ENCODE measurements at regions not wholly inside any gene's neighbourhood (a gene's known extent, or its start where the extent isn't known, plus 50 kb on each side); places are given as distances from the start of the nearest gene placed in this dataset.

- TF ChIP-seq CTCF (IDR thresholded peaks at IDR 0.05; ENCODE audit: borderline replicate concordance, extremely low read depth, insufficient read depth), result no peak
These were observed 236.4 kb upstream of the RGS6 start for GRCh38 chr14:71695611-71696350.

GRCh38 chr14:71698027-71698426 lies 234.2 kb upstream of the RGS6 start:
- FAIRE-seq (no peak), DNase-seq (no peak)

More at GRCh38 chr14:71695611-71696350, 236.4 kb upstream of the RGS6 start:
- DNase-seq, result no peak
- FAIRE-seq, result no peak
- H3K27ac ChIP-seq (ENCODE audit: low read depth in 2 of 2, low read length in 2 of 2), result no peak overlapping the region
- no peaks in the 10 kb centered on the region for H3K27me3 ChIP-seq (ENCODE audit: control insufficient read depth, insufficient read depth, low read length)
- H3K36me3 ChIP-seq (ENCODE audit: control insufficient read depth in 2 of 3, insufficient read depth in 3 of 3, low read length in 3 of 3), result peaks cover 0 to 5% (median 4%) of the 10 kb centered on the region in 3 donors
- no peaks in the 10 kb centered on the region for H3K9me3 ChIP-seq (ENCODE audit: control insufficient read depth in 2 of 3, insufficient read depth in 1 of 3, low read length in 3 of 3)
- H3K9ac ChIP-seq (ENCODE audit: low read length in 3 of 3), result no peak overlapping the region
- H3K4me3 ChIP-seq (ENCODE audit: low read length in 3 of 3), result no peak overlapping the region
- intact Hi-C loops (cut with DNase I), result no loop called here
- no peaks in the 10 kb centered on the region for H3K4me1 ChIP-seq (ENCODE audit: control insufficient read depth in 2 of 3, insufficient read depth in 2 of 3, low read depth in 1 of 3, low read length in 3 of 3)

GRCh38 chr14:71698673-71699072 lies 233.6 kb upstream of the RGS6 start:
- TF ChIP-seq CTCF (IDR thresholded peaks at IDR 0.05; ENCODE audit: borderline replicate concordance, extremely low read depth, insufficient read depth), result no peak
- intact Hi-C loops (cut with DNase I), result no loop called here
- Histone ChIP-seq H3K27me3 (ENCODE audit: control insufficient read depth, insufficient read depth, low read length) (no peaks in the 10 kb centered on the region), H3K4me1 (ENCODE audit: control insufficient read depth in 2 of 3, insufficient read depth in 2 of 3, low read depth in 1 of 3, low read length in 3 of 3) (no peaks in the 10 kb centered on the region), H3K4me3 (ENCODE audit: low read length in 3 of 3) (no peak overlapping the region), H3K9me3 (ENCODE audit: control insufficient read depth in 2 of 3, insufficient read depth in 1 of 3, low read length in 3 of 3) (no peaks in the 10 kb centered on the region), H3K36me3 (ENCODE audit: control insufficient read depth in 2 of 3, insufficient read depth in 3 of 3, low read length in 3 of 3) (peaks cover 0 to 10% (median 3%) of the 10 kb centered on the region in 3 donors), H3K9ac (ENCODE audit: low read length in 3 of 3) (no peak overlapping the region), H3K27ac (ENCODE audit: low read depth in 2 of 2, low read length in 2 of 2) (no peak overlapping the region)
- DNase-seq (peak in 2 of 5 donors; percentile 60 to 86), FAIRE-seq (no peak)

More at GRCh38 chr14:71698027-71698426, 234.2 kb upstream of the RGS6 start:
- Histone ChIP-seq H3K4me1 (ENCODE audit: control insufficient read depth in 2 of 3, insufficient read depth in 2 of 3, low read depth in 1 of 3, low read length in 3 of 3) (no peaks in the 10 kb centered on the region), H3K4me3 (ENCODE audit: low read length in 3 of 3) (no peak overlapping the region), H3K9ac (ENCODE audit: low read length in 3 of 3) (no peak overlapping the region), H3K9me3 (ENCODE audit: control insufficient read depth in 2 of 3, insufficient read depth in 1 of 3, low read length in 3 of 3) (no peaks in the 10 kb centered on the region), H3K36me3 (ENCODE audit: control insufficient read depth in 2 of 3, insufficient read depth in 3 of 3, low read length in 3 of 3) (peaks cover 0 to 10% (median 3%) of the 10 kb centered on the region in 3 donors), H3K27ac (ENCODE audit: low read depth in 2 of 2, low read length in 2 of 2) (no peak overlapping the region), H3K27me3 (ENCODE audit: control insufficient read depth, insufficient read depth, low read length) (no peaks in the 10 kb centered on the region)
- no peak for TF ChIP-seq CTCF (IDR thresholded peaks at IDR 0.05; ENCODE audit: borderline replicate concordance, extremely low read depth, insufficient read depth)
- intact Hi-C loops (cut with DNase I), result no loop called here

Measured in kidney (tissue), 13 donors.